Ascending aorta (tissue), 2 donors: ENCODE measurements at regions not wholly inside any gene's neighbourhood (a gene's known extent, or its start where the extent isn't known, plus 50 kb on each side); places are given as distances from the start of the nearest gene placed in this dataset.

Experiments
- DNase-seq, 2 donors: peaks; one replicate each; pipeline ENCODE4 v3.0.0-alpha.2; 2019; ENCODE audit warnings: low spot score in 2 of 2
- H3K27ac ChIP-seq, 2 donors: fragments of 200-600 bp; sonication (generic); one replicate each; pipeline ENCODE4 v1.5.1; 2016 to 2017; ENCODE audit warnings: mild to moderate bottlenecking in 1 of 2
- H3K27me3 ChIP-seq: fragments of 200-600 bp; sonication (generic); one replicate; pipeline ENCODE4 v1.5.1; 2017
- H3K36me3 ChIP-seq, 2 donors: fragments of 200-600 bp; sonication (generic); one replicate each; pipeline ENCODE4 v1.5.1; 2016
- H3K4me1 ChIP-seq, 2 donors: fragments of 200-600 bp; sonication (generic); one replicate each; pipeline ENCODE4 v1.5.1; 2016 to 2017; ENCODE audit warnings: mild to moderate bottlenecking in 1 of 2
- H3K4me3 ChIP-seq, 2 donors: fragments of 200-600 bp; sonication (generic); one replicate each; pipeline ENCODE4 v1.5.1; 2016 to 2017; ENCODE audit warnings: mild to moderate bottlenecking in 1 of 2
- H3K9me3 ChIP-seq, 2 donors: fragments of 200-600 bp; sonication (generic); one replicate each; pipeline ENCODE4 v1.5.1; 2016
- CTCF ChIP-seq, 3 experiments: fragments of 200-600 bp in 2 of 3; fragments of 450-650 bp in 1 of 3; sonication (generic) in 2 of 3; IDR thresholded peaks; one replicate each; pipeline ENCODE4 v1.5.1; 2016 to 2019; ENCODE audit warnings: antibody characterized with exemption in 3 of 3, mild to moderate bottlenecking in 1 of 3, moderate library complexity in 1 of 3
- intact Hi-C: fragments of 100-400 bp; cut with DNase I; formaldehyde crosslinking; loops from one replicate; pipeline ENCODE4 v1.15.1; 2023

GRCh38 chr14:34060651-34060999, 109.8 kb upstream of the EGLN3 start:
- peak overlapping the region; percentile 92 to 95 for H3K27ac ChIP-seq
- no peaks in the 10 kb centered on the region for H3K9me3 ChIP-seq
- intact Hi-C loops: loop anchor here (1.0 to 10.0 kb wide), 6 partner anchors 38 to 1983 kb away; partner anchors contain the start of genes ARHGAP5, BAZ1A and EGLN3
- no peaks in the 10 kb centered on the region for H3K27me3 ChIP-seq
- H3K36me3 ChIP-seq: no peaks in the 10 kb centered on the region
- no peak for DNase-seq
- H3K4me3 ChIP-seq: peak overlapping the region; percentile 76 to 85
- TF ChIP-seq CTCF (IDR thresholded peaks at IDR 0.05): no peak
- H3K4me1 ChIP-seq: peaks cover 0 to 7% of the 10 kb centered on the region in 2 donors

- peak; percentile 21 to 88 for DNase-seq
- Histone ChIP-seq H3K4me1 (peaks cover 0 to 7% of the 10 kb centered on the region in 2 donors), H3K36me3 (no peaks in the 10 kb centered on the region), H3K4me3 (peak overlapping the region; percentile 76 to 85), H3K27me3 (no peaks in the 10 kb centered on the region), H3K9me3 (no peaks in the 10 kb centered on the region), H3K27ac (peak overlapping the region; percentile 92 to 95)
- TF ChIP-seq CTCF (IDR thresholded peaks at IDR 0.05): peak in 2 of 3 experiments; percentile 34 to 35
- intact Hi-C loops: loop anchor here (1.0 to 10.0 kb wide), 6 partner anchors 39 to 1983 kb away; partner anchors contain the start of genes ARHGAP5, BAZ1A and EGLN3
Measured at GRCh38 chr14:34059925-34060650, 109.2 kb upstream of the EGLN3 start.

- H3K4me1 ChIP-seq: peaks cover 0 to 7% of the 10 kb centered on the region in 2 donors
- H3K36me3 ChIP-seq: no peaks in the 10 kb centered on the region
- intact Hi-C loops: no loop called here
- no peak for DNase-seq
- H3K27me3 ChIP-seq: no peaks in the 10 kb centered on the region
- peak overlapping the region; percentile 92 to 95 for H3K27ac ChIP-seq
- no peak for TF ChIP-seq CTCF (IDR thresholded peaks at IDR 0.05)
- H3K4me3 ChIP-seq: peak overlapping the region; percentile 76 to 85
- H3K9me3 ChIP-seq: no peaks in the 10 kb centered on the region
Measured at GRCh38 chr14:34059037-34059924, 108.4 kb upstream of the EGLN3 start.

GRCh38 chr14:34058510-34058909, 107.6 kb upstream of the EGLN3 start:
- Histone ChIP-seq H3K27me3 (no peaks in the 10 kb centered on the region), H3K36me3 (no peaks in the 10 kb centered on the region), H3K27ac (no peak overlapping the region), H3K4me1 (peaks cover 0 to 7% of the 10 kb centered on the region in 2 donors), H3K9me3 (no peaks in the 10 kb centered on the region), H3K4me3 (no peak overlapping the region)
- DNase-seq: no peak
- intact Hi-C loops: no loop called here
- TF ChIP-seq CTCF (IDR thresholded peaks at IDR 0.05): no peak

GRCh38 chr14:34056046-34056445, 105.2 kb upstream of the EGLN3 start:
- Histone ChIP-seq H3K4me1 (peaks cover 0 to 7% of the 10 kb centered on the region in 2 donors), H3K27ac (no peak overlapping the region), H3K9me3 (no peaks in the 10 kb centered on the region), H3K4me3 (no peak overlapping the region), H3K36me3 (no peaks in the 10 kb centered on the region), H3K27me3 (no peaks in the 10 kb centered on the region)
- TF ChIP-seq CTCF (IDR thresholded peaks at IDR 0.05): no peak
- intact Hi-C loops: no loop called here
- DNase-seq: no peak
